Head of caudate nucleus (tissue), 42 donors: ENCODE measurements at regions not wholly inside any gene's neighbourhood (a gene's known extent, or its start where the extent isn't known, plus 50 kb on each side); places are given as distances from the start of the nearest gene placed in this dataset.

ENCODE experiments used
- DNase-seq, 42 donors: peaks; one replicate each; pipeline versions ENCODE4 v3.0.0 to v3.0.0-alpha.2; 2020 to 2021; ENCODE audit warnings: mixed read lengths in 7 of 42
- intact Hi-C: fragments of 100-400 bp; cut with DNase I; formaldehyde crosslinking; loops from one replicate; pipeline ENCODE4 v1.15.0; 2022

GRCh38 chr4:156230176-156230575 is 276.5 kb upstream of the CTSO start:
- DNase-seq = no peak
- intact Hi-C loops = no loop called here

DNA sequence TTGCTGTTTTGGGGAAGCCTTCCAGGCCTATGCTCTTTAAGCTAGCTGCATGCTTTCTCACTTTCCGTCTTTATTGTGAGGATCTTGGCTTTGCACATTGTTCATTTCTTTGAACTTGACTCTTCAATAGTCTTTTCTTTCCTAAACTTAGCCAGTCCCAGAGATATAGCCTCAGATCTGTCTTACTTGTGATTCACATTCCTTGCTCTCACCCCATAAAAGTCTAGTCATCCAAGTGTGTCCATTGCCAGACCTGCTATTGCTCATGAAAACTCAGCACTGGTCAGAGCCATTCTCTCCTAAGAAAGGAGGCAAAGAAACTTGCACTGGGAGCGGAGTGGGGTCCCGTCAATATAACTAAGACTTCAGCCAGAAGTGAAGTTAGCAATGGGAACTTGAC is 275.0 kb upstream of the CTSO start:
- DNase-seq = no peak
- intact Hi-C loops = no loop called here

GRCh38 chr4:156227321-156227720 is 273.7 kb upstream of the CTSO start:
- intact Hi-C loops = no loop called here
- DNase-seq = no peak

- intact Hi-C loops = no loop called here
These were observed 270.3 kb upstream of the CTSO start for GRCh38 chr4:156223985-156224384.

GRCh38 chr4:156217236-156217635 is 263.6 kb upstream of the CTSO start:
- intact Hi-C loops = no loop called here
- no peak for DNase-seq

More at GRCh38 chr4:156223985-156224384, 270.3 kb upstream of the CTSO start:
- DNase-seq = peak in 1 of 42 donors; percentile 11

DNA sequence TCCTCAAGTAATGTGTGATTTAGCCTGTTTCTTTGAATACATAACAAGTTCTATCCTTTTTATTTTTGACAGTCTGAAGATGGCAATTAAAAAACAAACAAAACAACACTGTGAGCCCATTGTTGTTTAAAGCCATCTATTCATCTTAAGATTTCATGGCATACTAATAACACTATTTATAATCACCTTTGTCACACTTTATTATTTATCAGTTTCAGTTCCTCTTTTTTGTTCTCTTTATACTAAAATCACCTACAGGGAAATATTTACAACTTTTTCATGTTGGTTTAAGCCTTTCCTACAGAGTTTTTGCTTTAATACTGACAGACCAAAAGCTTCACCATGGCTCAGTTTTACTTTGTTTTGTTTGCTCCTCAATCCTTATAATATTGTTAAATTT is 247.4 kb upstream of the CTSO start:
- DNase-seq = no peak
- intact Hi-C loops = no loop called here

GRCh38 chr4:156198511-156198910 is 244.8 kb upstream of the CTSO start:
- intact Hi-C loops = no loop called here
- no peak for DNase-seq

DNA sequence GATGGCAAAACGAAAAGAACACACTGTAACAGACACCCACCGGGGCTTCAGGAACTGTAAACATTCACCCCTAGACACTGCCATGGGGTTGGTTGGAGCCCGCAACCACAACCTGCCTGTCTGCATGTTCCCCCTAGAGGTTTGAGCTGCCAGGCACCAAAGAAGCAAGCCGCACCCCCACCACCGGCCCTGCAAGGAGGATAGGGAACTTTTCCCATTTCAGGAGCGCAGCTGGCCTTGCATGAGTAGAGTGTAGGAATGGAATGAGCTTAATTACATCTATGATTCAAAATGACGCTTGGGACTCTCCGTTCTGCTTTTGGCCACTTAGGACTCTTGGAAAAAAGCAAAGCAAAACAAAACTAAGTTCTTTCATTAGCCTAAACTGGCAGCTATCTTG is 243.6 kb upstream of the CTSO start:
- intact Hi-C loops = no loop called here
- DNase-seq = no peak

- intact Hi-C loops = no loop called here
- DNase-seq = no peak
These were observed 243.1 kb upstream of the CTSO start for GRCh38 chr4:156196722-156197121.

- DNase-seq = no peak
- intact Hi-C loops = no loop called here
These were observed 242.2 kb upstream of the CTSO start for GRCh38 chr4:156195914-156196313.

- intact Hi-C loops = no loop called here
- DNase-seq = no peak
These were observed 241.2 kb upstream of the CTSO start for GRCh38 chr4:156194896-156195295.

- intact Hi-C loops = no loop called here
- DNase-seq = peak in 11 of 42 donors; percentile 6 to 52 (median 22)
These were observed 240.1 kb upstream of the CTSO start for GRCh38 chr4:156193800-156194199.

DNA sequence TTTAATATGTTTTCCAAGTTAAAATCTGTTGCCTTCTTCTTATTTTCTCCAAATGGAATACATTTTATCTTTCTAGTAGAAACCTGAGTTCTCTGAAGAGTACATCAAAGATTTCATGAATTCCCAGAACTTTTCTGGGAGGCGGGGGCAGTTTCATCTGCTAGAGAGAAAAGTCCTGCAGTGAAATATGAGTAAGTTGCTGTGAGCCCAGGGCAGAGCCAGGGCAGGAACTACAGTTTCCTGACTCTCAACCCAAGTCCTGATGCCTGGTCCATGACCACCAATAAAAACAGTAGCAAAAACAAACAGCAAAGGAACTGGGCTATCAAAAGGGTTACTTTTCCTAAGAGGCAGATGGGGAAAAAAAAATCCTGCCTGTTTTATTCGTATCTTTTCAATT is 239.4 kb upstream of the CTSO start:
- intact Hi-C loops = no loop called here
- no peak for DNase-seq

GRCh38 chr4:156192033-156192432 is 238.4 kb upstream of the CTSO start:
- intact Hi-C loops = no loop called here
- no peak for DNase-seq

GRCh38 chr4:156191044-156191781 is 237.5 kb upstream of the CTSO start:
- DNase-seq = no peak
- intact Hi-C loops = no loop called here

GRCh38 chr4:156190615-156191014 is 236.9 kb upstream of the CTSO start:
- intact Hi-C loops = no loop called here
- DNase-seq = no peak

GRCh38 chr4:156188596-156188995 is 234.9 kb upstream of the CTSO start:
- intact Hi-C loops = no loop called here
- DNase-seq = no peak

DNA sequence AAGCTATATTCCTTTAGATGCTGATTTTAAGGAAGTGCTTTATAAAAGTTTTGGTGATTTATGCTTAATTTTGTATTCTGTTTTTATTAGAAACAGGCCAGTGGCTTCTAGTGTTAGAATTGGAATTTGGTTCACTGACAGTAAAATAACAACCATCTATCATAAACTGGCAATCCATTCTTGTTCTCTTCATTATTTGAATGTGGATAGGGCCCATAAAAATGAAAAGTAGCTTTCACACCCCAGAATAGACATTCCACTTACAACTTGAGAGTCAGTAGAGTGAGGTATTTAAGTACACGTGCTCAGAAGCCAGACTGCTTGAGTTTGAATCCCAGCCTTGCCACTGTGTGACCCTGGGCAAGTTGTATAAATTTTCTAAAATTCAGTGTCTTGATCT is 232.4 kb upstream of the CTSO start:
- intact Hi-C loops = no loop called here

DNA sequence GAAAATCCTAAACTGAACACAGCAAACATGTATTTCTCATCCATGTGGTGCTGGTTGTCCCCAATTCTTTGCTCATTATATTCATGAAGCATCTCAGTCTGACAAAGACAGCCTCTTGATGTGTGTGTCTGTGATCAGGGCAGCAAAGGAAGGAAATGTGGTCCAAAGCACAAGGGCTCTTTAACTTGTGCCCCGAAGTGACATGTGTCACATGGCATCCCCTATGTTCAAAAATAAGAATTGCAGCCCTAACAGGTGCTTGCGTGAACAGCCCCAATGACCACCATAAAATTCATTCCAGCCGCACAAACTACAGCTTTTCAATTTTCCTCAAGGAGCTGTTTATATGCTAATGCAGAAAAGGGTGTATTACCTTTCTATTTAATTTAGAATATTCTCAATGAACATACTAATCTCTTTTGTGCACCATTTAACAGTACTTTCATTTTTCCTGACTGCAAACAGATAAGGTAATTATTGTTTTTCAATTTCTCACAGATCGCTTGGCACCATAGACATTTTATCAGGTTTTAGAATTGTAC is 231.9 kb upstream of the CTSO start:
- DNase-seq = no peak
- intact Hi-C loops = no loop called here

More for the DNA sequence above, 232.4 kb upstream of the CTSO start:
- DNase-seq = no peak

GRCh38 chr4:156182269-156182668 is 228.6 kb upstream of the CTSO start:
- no peak for DNase-seq
- intact Hi-C loops = no loop called here

- intact Hi-C loops = no loop called here
- no peak for DNase-seq
These were observed 224.3 kb upstream of the CTSO start for GRCh38 chr4:156177941-156178340.
